IMR-90 (cell line): ENCODE measurements at regions not wholly inside any gene's neighbourhood (a gene's known extent, or its start where the extent isn't known, plus 50 kb on each side); places are given as distances from the start of the nearest gene placed in this dataset.

Experiments
- ATAC-seq: fragments of 200-7000 bp; cut with Tn5 transposase; 2 replicates; pipeline ENCODE4 v1.9.1; 2020; ENCODE audit warnings: low read depth, mild to moderate bottlenecking, moderate library complexity
- BruUV-seq: library from RNA; stranded (reverse); fragments of 400-500 nt; replicated peaks from 2 replicates; lab custom pipeline; 2021; lab: Mats Ljungman, UMichigan
- CTCF ChIA-PET: fragments of 300-600 bp; formaldehyde crosslinking; extraction: SDS; loops from one replicate; lab custom pipeline; 2021; ENCODE audit warnings: antibody characterized with exemption; lab: Yijun Ruan, JAX
- POLR2A ChIA-PET: fragments of 300-600 bp; sonication (Branson Sonifier 250); formaldehyde crosslinking; loops from one replicate; lab custom pipeline; 2022; ENCODE audit warnings: antibody characterized with exemption; ENCODE audit not compliant: unreplicated experiment; lab: Charles Lee
- DNase-seq: peaks from one replicate; pipeline ENCODE4 v3.0.0; 2013
- H2AFZ ChIP-seq: replicated peaks from 2 replicates; pipeline ENCODE3; 2013; ENCODE audit warnings: low read length, mild to moderate bottlenecking; ENCODE audit not compliant: poor library complexity
- H2AK5ac ChIP-seq: 2 replicates; pipeline ENCODE4 v1.6.1; 2013; ENCODE audit warnings: low read depth, low read length, inconsistent platforms
- H2AK9ac ChIP-seq: replicated peaks from 2 replicates; pipeline ENCODE3; 2013; ENCODE audit warnings: mild to moderate bottlenecking, low read depth, low read length, moderate library complexity; ENCODE audit not compliant: poor library complexity
- H2BK120ac ChIP-seq: 2 replicates; pipeline ENCODE4 v1.6.1; 2013; ENCODE audit warnings: low read depth, low read length, inconsistent platforms
- H2BK15ac ChIP-seq: 3 replicates; pipeline ENCODE4 v1.6.1; 2013; ENCODE audit warnings: low read depth, low read length, inconsistent platforms
- H2BK20ac ChIP-seq: 2 replicates; pipeline ENCODE4 v1.6.1; 2013; ENCODE audit warnings: low read depth, mild to moderate bottlenecking, inconsistent platforms, low read length, moderate library complexity
- H2BK5ac ChIP-seq: 2 replicates; pipeline ENCODE4 v1.6.1; 2013; ENCODE audit warnings: mild to moderate bottlenecking, low read depth, low read length, inconsistent platforms; ENCODE audit not compliant: poor library complexity, severe bottlenecking
- H3K14ac ChIP-seq: replicated peaks from 2 replicates; pipeline ENCODE4 v1.6.1; 2013; ENCODE audit warnings: low read depth, low read length, inconsistent platforms
- H3K18ac ChIP-seq: 2 replicates; pipeline ENCODE4 v1.6.1; 2013; ENCODE audit warnings: low read depth, low read length, control low read depth
- H3K23ac ChIP-seq: 2 replicates; pipeline ENCODE4 v1.6.1; 2013; ENCODE audit warnings: low read depth, low read length, inconsistent platforms
- H3K27ac ChIP-seq: 2 replicates; pipeline ENCODE4 v1.5.1; 2013; ENCODE audit warnings: mild to moderate bottlenecking, control low read depth, low read length; ENCODE audit not compliant: insufficient read depth
- H3K27me3 ChIP-seq: 2 replicates; pipeline ENCODE4 v1.6.1; 2013; ENCODE audit warnings: low read length; ENCODE audit not compliant: control insufficient read depth, insufficient read depth
- H3K36me3 ChIP-seq: 2 replicates; pipeline ENCODE4 v1.6.1; 2013; ENCODE audit warnings: low read length, mixed read lengths; ENCODE audit not compliant: control insufficient read depth, insufficient read depth
- H3K4ac ChIP-seq: 2 replicates; pipeline ENCODE4 v1.6.1; 2013; ENCODE audit warnings: low read depth, low read length, inconsistent platforms
- H3K4me1 ChIP-seq: 2 replicates; pipeline ENCODE4 v1.6.1; 2013; ENCODE audit warnings: low read length, mixed read lengths; ENCODE audit not compliant: control insufficient read depth, insufficient read depth
- H3K4me2 ChIP-seq: 2 replicates; pipeline ENCODE4 v1.6.1; 2013; ENCODE audit warnings: low read depth, mild to moderate bottlenecking, control low read depth, low read length, moderate library complexity
- H3K4me3 ChIP-seq: 2 replicates; pipeline ENCODE4 v1.5.1; 2013; ENCODE audit warnings: low read depth, mild to moderate bottlenecking, control low read depth, low read length, moderate library complexity; ENCODE audit not compliant: insufficient read depth
- H3K56ac ChIP-seq: 2 replicates; pipeline ENCODE4 v1.6.1; 2013; ENCODE audit warnings: low read length, inconsistent platforms; ENCODE audit not compliant: insufficient read depth; ENCODE audit errors: extremely low read depth
- H3K79me1 ChIP-seq, 2 experiments: 2 replicates each; pipeline ENCODE4 v1.6.1; 2013; ENCODE audit warnings: low read length in 2 of 2, inconsistent platforms in 1 of 2, low read depth in 1 of 2
- H3K9ac ChIP-seq: 2 replicates; pipeline ENCODE4 v1.6.1; 2013; ENCODE audit warnings: low read depth, low read length, control low read depth
- H3K9me1 ChIP-seq: 2 replicates; pipeline ENCODE4 v1.6.1; 2013; ENCODE audit warnings: low read length, inconsistent platforms; ENCODE audit not compliant: insufficient read depth
- H3K9me3 ChIP-seq: 2 replicates; pipeline ENCODE4 v1.6.1; 2013; ENCODE audit warnings: low read length; ENCODE audit not compliant: control insufficient read depth, insufficient read depth
- H4K20me1 ChIP-seq: 2 replicates; pipeline ENCODE4 v1.6.1; 2013; ENCODE audit warnings: low read length, inconsistent platforms; ENCODE audit not compliant: insufficient read depth
- H4K5ac ChIP-seq: 2 replicates; pipeline ENCODE4 v1.6.1; 2013; ENCODE audit warnings: mild to moderate bottlenecking, low read depth, low read length, control low read depth
- H4K8ac ChIP-seq, 2 experiments: 2 replicates each; pipeline ENCODE4 v1.6.1; 2013; ENCODE audit warnings: low read depth in 2 of 2, low read length in 2 of 2, control low read depth in 1 of 2, inconsistent platforms in 1 of 2
- H4K91ac ChIP-seq: 2 replicates; pipeline ENCODE4 v1.6.1; 2013; ENCODE audit warnings: low read depth, low read length, inconsistent platforms; ENCODE audit not compliant: insufficient read depth
- CEBPB ChIP-seq: IDR thresholded peaks from 2 replicates; pipeline ENCODE4 v1.6.1; 2012; ENCODE audit warnings: low read depth, low read length, improper control_type of control experiment
- CHD1 ChIP-seq: IDR thresholded peaks from 2 replicates; pipeline ENCODE4 v1.6.1; 2012; ENCODE audit warnings: low read depth, low read length, improper control_type of control experiment
- FOS ChIP-seq: fragments of 150-350 bp; IDR thresholded peaks from 2 replicates; pipeline ENCODE4 v1.6.1; 2016; ENCODE audit warnings: low read depth, low read length
- MAZ ChIP-seq: IDR thresholded peaks from 2 replicates; pipeline ENCODE4 v1.6.1; 2012; ENCODE audit warnings: low read depth, mild to moderate bottlenecking, low read length, improper control_type of control experiment, moderate library complexity, borderline replicate concordance
- POLR2A ChIP-seq: IDR thresholded peaks from 2 replicates; pipeline ENCODE4 v1.6.1; 2012; ENCODE audit warnings: mild to moderate bottlenecking, low read depth, low read length
- RAD21 ChIP-seq: IDR thresholded peaks from 2 replicates; pipeline ENCODE4 v1.6.1; 2012; ENCODE audit warnings: low read length, improper control_type of control experiment
- RCOR1 ChIP-seq: IDR thresholded peaks from 2 replicates; pipeline ENCODE4 v1.6.1; 2012; ENCODE audit warnings: mild to moderate bottlenecking, low read length, improper control_type of control experiment; ENCODE audit not compliant: insufficient replicate concordance
- WGBS, 2 experiments: methylation state at CpG; one replicate each; pipeline versions ENCODE4 v1.1.5 to v1.1.7; 2013; ENCODE audit warnings: missing lambda C conversion rate in 2 of 2; ENCODE audit not compliant: insufficient read length in 1 of 2; ENCODE audit errors: extremely low coverage in 2 of 2; 5-methylcytosine and 5-hydroxymethylcytosine counted together
- dilution Hi-C: fragments of 300-500 bp; cut with HindIII; formaldehyde crosslinking; loops from one replicate; pipeline ENCODE4 v1.14.3; 2018; ENCODE audit warnings: low sequenced_read_pairs; ENCODE audit not compliant: unreplicated experiment
- in situ Hi-C: fragments of 300-500 bp; cut with MboI; formaldehyde crosslinking; loops from 3 replicates; pipeline ENCODE4 v1.14.3; 2019; ENCODE audit warnings: low sequenced_read_pairs, inconsistent platforms, mixed read lengths
- intact Hi-C: fragments of 100-400 bp; cut with micrococcal nuclease; formaldehyde crosslinking; loops from 2 replicates; pipeline ENCODE4 v1.10.0; 2022

DNA sequence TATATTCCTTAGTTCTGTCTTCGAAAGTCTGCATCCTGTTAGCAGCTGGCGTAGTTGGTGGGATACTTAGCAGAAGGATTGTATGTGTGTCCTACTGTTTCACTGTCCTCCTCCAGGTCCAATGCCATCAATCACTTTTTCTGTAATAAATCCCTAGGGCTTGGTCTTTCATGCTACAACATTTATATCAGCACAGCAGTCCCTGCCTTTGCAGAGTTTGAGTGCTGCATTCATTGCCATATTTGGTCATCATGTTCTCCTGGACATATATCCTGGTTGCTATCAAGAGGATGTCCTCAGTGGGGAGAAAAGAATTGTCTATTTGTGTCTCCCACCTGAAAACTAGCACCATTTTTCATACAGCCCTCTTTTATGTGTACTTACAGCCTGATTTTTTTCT is 67.0 kb downstream of the OR5AK2 start:
- Histone ChIP-seq H3K79me1 (no peaks in the 10 kb centered on the region), H2BK15ac (no peak overlapping the region), H4K91ac (no peak overlapping the region), H4K5ac (no peak overlapping the region), H2BK120ac (no peak overlapping the region), H3K4me2 (no peak overlapping the region), H3K56ac (no peak overlapping the region), H2AFZ (no peak overlapping the region), H3K23ac (no peak overlapping the region), H3K4me1 (no peaks in the 10 kb centered on the region), H3K14ac (no peak overlapping the region), H3K36me3 (no peaks in the 10 kb centered on the region), H3K4me3 (no peak overlapping the region), H4K20me1 (no peaks in the 10 kb centered on the region), H2AK5ac (no peak overlapping the region), H2BK20ac (no peak overlapping the region), H4K8ac (no peak overlapping the region), H3K9me3 (no peaks in the 10 kb centered on the region), H3K4ac (no peak overlapping the region), H3K27ac (no peak overlapping the region), H2AK9ac (no peak overlapping the region), H3K9me1 (no peaks in the 10 kb centered on the region), H3K9ac (no peak overlapping the region), H3K18ac (no peak overlapping the region), H2BK5ac (no peak overlapping the region), H3K27me3 (no peaks in the 10 kb centered on the region)
- dilution Hi-C loops (no loop called here), intact Hi-C loops (no loop called here), in situ Hi-C loops (no loop called here)
- BruUV-seq: no TSS peak
- DNase-seq (no peak), ATAC-seq (no peak)
- WGBS, 2 experiments: no CpG with 5 or more reads among the region's 2 CpGs
- CTCF ChIA-PET: no interaction called here
- POLR2A ChIA-PET: no interaction called here
- TF ChIP-seq RCOR1 (no peak), CHD1 (no peak), RAD21 (no peak), POLR2A (no peak), CEBPB (no peak), MAZ (no peak), FOS (no peak)
